ENCODE measurements at regions not wholly inside any gene's neighbourhood (a gene's known extent, or its start where the extent isn't known, plus 50 kb on each side); places are given as distances from the start of the nearest gene placed in this dataset.

DNA sequence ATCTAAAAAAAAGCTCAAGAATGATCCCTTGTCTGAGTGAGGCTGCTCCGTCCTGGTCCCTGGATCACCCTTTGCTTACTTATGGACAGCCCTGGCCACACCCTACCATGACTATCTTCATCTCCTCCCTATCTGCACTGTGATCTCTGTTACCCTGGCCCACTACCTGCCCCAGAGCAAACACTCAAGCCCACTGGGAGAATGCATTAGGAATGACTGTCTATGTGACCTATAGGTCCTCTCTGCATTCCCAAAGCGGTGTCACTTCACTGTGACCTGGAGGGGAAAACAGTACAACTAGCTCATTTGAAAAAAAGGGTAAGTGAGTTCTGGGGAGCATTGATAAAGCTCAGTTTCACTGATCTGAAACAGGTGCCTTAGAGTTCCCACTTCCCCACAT, 86.4 kb upstream of the FOXP4 start:
- H3K9me3 ChIP-seq (ENCODE audit: insufficient read depth, low read length) = no peaks in the 10 kb centered on the region
- H3K9ac ChIP-seq (ENCODE audit: insufficient read length, low read depth) = no peak overlapping the region
- no peak overlapping the region for H3K4me3 ChIP-seq (ENCODE audit: insufficient read length, low read depth)
- TF ChIP-seq ZNF274 (IDR thresholded peaks at IDR 0.05; ENCODE audit: low read depth, low read length) = no peak
- no peak for TF ChIP-seq SUZ12 (IDR thresholded peaks at IDR 0.05; ENCODE audit: extremely low read depth, insufficient read depth, insufficient read length)
- no peak for TF ChIP-seq YY1 (IDR thresholded peaks at IDR 0.05; ENCODE audit: insufficient read depth, insufficient read length)
- DNase-seq (ENCODE audit: low read depth, low spot score) = no peak
- peaks cover 12% of the 10 kb centered on the region for H3K4me1 ChIP-seq (ENCODE audit: insufficient read depth, insufficient read length)
- H3K36me3 ChIP-seq (ENCODE audit: insufficient read depth, insufficient read length, low read length) = no peaks in the 10 kb centered on the region
- peaks cover 9% of the 10 kb centered on the region for H3K27me3 ChIP-seq (ENCODE audit: insufficient read depth, insufficient read length)

GRCh38 chr6:41460742-41461336, 85.3 kb upstream of the FOXP4 start:
- Histone ChIP-seq H3K9me3 (ENCODE audit: insufficient read depth, low read length) (no peaks in the 10 kb centered on the region), H3K4me3 (ENCODE audit: insufficient read length, low read depth) (no peak overlapping the region), H3K36me3 (ENCODE audit: insufficient read depth, insufficient read length, low read length) (no peaks in the 10 kb centered on the region), H3K27me3 (ENCODE audit: insufficient read depth, insufficient read length) (peaks cover 9% of the 10 kb centered on the region), H3K4me1 (ENCODE audit: insufficient read depth, insufficient read length) (peaks cover 12% of the 10 kb centered on the region), H3K9ac (ENCODE audit: insufficient read length, low read depth) (no peak overlapping the region)
- DNase-seq (ENCODE audit: low read depth, low spot score) = no peak
- TF ChIP-seq ZNF274 (IDR thresholded peaks at IDR 0.05; ENCODE audit: low read depth, low read length) (no peak), SUZ12 (IDR thresholded peaks at IDR 0.05; ENCODE audit: extremely low read depth, insufficient read depth, insufficient read length) (no peak), YY1 (IDR thresholded peaks at IDR 0.05; ENCODE audit: insufficient read depth, insufficient read length) (no peak)

DNA sequence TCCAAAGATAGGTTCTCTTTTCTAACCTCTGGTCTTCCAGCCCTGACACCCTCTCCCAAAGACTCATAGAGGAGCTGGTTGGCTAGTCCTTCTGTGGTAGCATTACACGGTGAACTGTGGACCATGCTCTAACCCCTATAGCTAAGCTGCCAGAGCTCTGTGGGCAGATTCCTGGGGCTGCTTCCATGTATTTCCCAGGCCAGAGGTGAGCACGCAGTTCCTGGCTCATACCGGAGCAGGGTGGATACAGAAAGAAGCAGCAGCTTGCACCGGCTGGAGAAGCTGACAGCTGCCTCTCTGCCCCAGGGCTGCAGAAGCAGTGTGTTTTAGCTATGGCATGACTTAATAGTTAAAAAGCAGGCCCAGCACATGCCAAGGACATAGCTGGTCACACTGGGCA, 84.1 kb upstream of the FOXP4 start:
- DNase-seq (ENCODE audit: low read depth, low spot score) = no peak
- no peaks in the 10 kb centered on the region for H3K36me3 ChIP-seq (ENCODE audit: insufficient read depth, insufficient read length, low read length)
- peaks cover 12% of the 10 kb centered on the region for H3K4me1 ChIP-seq (ENCODE audit: insufficient read depth, insufficient read length)
- H3K9me3 ChIP-seq (ENCODE audit: insufficient read depth, low read length) = no peaks in the 10 kb centered on the region
- peaks cover 18% of the 10 kb centered on the region for H3K27me3 ChIP-seq (ENCODE audit: insufficient read depth, insufficient read length)
- no peak overlapping the region for H3K9ac ChIP-seq (ENCODE audit: insufficient read length, low read depth)
- TF ChIP-seq YY1 (IDR thresholded peaks at IDR 0.05; ENCODE audit: insufficient read depth, insufficient read length) (no peak), ZNF274 (IDR thresholded peaks at IDR 0.05; ENCODE audit: low read depth, low read length) (no peak), SUZ12 (IDR thresholded peaks at IDR 0.05; ENCODE audit: extremely low read depth, insufficient read depth, insufficient read length) (no peak)
- no peak overlapping the region for H3K4me3 ChIP-seq (ENCODE audit: insufficient read length, low read depth)

DNA sequence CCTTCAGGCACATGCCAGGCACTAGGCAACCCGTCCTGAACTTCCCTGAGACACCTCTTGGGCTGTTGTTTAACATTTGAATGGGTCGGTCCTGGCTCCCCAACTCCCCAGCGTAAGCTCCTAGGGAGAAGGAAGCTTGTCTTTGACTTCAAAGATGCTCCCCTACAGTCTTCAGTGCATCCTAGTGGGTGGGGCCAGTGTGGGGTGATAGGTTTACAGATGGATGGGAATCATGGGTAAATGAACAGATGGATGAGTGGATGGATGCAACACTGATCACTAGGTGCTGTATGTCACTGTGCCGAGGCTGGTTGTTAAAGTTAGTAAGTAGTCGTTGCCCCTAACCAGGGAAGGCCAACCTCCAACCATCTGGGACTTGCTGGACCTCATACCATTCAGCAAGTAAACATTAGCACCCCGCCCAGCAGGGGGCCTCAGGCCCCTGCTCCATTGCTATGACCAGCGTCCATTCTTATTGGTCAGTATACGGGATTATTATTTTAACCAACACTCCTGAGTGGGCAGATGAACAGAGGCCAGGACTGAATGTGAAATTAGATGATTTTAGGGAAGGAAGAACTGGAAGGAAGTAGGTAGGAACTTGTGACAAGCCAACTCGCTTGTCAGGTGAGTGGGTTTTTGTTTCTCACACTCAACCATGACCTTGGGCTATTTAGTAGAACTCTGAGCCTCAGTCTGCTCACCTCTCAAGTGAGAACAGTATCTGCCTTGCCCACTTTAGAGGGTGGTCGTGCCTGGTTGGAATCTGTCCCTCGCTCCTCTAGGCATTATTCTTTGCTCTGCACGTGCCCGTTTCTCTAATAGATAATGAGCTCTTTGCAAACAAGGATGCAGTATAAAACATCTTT, 82.9 kb upstream of the FOXP4 start:
- no peak for DNase-seq (ENCODE audit: low read depth, low spot score)
- peaks cover 14% of the 10 kb centered on the region for H3K4me1 ChIP-seq (ENCODE audit: insufficient read depth, insufficient read length)
- no peaks in the 10 kb centered on the region for H3K36me3 ChIP-seq (ENCODE audit: insufficient read depth, insufficient read length, low read length)
- H3K9me3 ChIP-seq (ENCODE audit: insufficient read depth, low read length) = no peaks in the 10 kb centered on the region
- no peak overlapping the region for H3K4me3 ChIP-seq (ENCODE audit: insufficient read length, low read depth)
- H3K27me3 ChIP-seq (ENCODE audit: insufficient read depth, insufficient read length) = peaks cover 25% of the 10 kb centered on the region
- no peak for TF ChIP-seq ZNF274 (IDR thresholded peaks at IDR 0.05; ENCODE audit: low read depth, low read length)
- no peak for TF ChIP-seq YY1 (IDR thresholded peaks at IDR 0.05; ENCODE audit: insufficient read depth, insufficient read length)
- no peak for TF ChIP-seq SUZ12 (IDR thresholded peaks at IDR 0.05; ENCODE audit: extremely low read depth, insufficient read depth, insufficient read length)
- no peak overlapping the region for H3K9ac ChIP-seq (ENCODE audit: insufficient read length, low read depth)

DNA sequence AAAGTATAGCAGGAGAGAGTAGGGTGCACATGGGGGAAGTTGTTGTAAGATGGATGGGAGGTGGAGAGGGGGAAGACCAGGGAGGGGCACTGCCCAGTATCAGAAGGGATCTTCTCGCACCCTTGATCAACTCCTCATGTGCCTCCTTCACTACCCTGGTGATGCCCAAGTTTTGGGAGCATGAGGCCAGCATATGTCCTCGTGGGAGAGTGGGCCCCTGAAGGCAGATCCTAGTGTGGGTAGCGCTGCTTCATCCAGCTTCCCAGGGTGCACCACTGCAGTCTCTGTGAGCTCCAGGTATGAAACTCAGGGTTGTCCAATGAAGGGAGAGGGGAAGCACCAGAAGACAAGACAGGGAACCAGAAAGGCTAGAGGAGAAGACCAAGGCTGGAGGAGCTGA, 82.2 kb upstream of the FOXP4 start:
- Histone ChIP-seq H3K4me1 (ENCODE audit: insufficient read depth, insufficient read length) (peaks cover 16% of the 10 kb centered on the region), H3K27me3 (ENCODE audit: insufficient read depth, insufficient read length) (peaks cover 32% of the 10 kb centered on the region), H3K9ac (ENCODE audit: insufficient read length, low read depth) (no peak overlapping the region), H3K36me3 (ENCODE audit: insufficient read depth, insufficient read length, low read length) (no peaks in the 10 kb centered on the region), H3K9me3 (ENCODE audit: insufficient read depth, low read length) (no peaks in the 10 kb centered on the region), H3K4me3 (ENCODE audit: insufficient read length, low read depth) (no peak overlapping the region)
- no peak for DNase-seq (ENCODE audit: low read depth, low spot score)
- TF ChIP-seq YY1 (IDR thresholded peaks at IDR 0.05; ENCODE audit: insufficient read depth, insufficient read length) (no peak), ZNF274 (IDR thresholded peaks at IDR 0.05; ENCODE audit: low read depth, low read length) (no peak), SUZ12 (IDR thresholded peaks at IDR 0.05; ENCODE audit: extremely low read depth, insufficient read depth, insufficient read length) (no peak)

GRCh38 chr6:41464481-41464880, 81.7 kb upstream of the FOXP4 start:
- Histone ChIP-seq H3K36me3 (ENCODE audit: insufficient read depth, insufficient read length, low read length) (no peaks in the 10 kb centered on the region), H3K9ac (ENCODE audit: insufficient read length, low read depth) (no peak overlapping the region), H3K4me3 (ENCODE audit: insufficient read length, low read depth) (no peak overlapping the region), H3K27me3 (ENCODE audit: insufficient read depth, insufficient read length) (peaks cover 37% of the 10 kb centered on the region), H3K9me3 (ENCODE audit: insufficient read depth, low read length) (no peaks in the 10 kb centered on the region), H3K4me1 (ENCODE audit: insufficient read depth, insufficient read length) (peaks cover 16% of the 10 kb centered on the region)
- DNase-seq (ENCODE audit: low read depth, low spot score) = no peak
- TF ChIP-seq YY1 (IDR thresholded peaks at IDR 0.05; ENCODE audit: insufficient read depth, insufficient read length) (no peak), ZNF274 (IDR thresholded peaks at IDR 0.05; ENCODE audit: low read depth, low read length) (no peak), SUZ12 (IDR thresholded peaks at IDR 0.05; ENCODE audit: extremely low read depth, insufficient read depth, insufficient read length) (no peak)

DNA sequence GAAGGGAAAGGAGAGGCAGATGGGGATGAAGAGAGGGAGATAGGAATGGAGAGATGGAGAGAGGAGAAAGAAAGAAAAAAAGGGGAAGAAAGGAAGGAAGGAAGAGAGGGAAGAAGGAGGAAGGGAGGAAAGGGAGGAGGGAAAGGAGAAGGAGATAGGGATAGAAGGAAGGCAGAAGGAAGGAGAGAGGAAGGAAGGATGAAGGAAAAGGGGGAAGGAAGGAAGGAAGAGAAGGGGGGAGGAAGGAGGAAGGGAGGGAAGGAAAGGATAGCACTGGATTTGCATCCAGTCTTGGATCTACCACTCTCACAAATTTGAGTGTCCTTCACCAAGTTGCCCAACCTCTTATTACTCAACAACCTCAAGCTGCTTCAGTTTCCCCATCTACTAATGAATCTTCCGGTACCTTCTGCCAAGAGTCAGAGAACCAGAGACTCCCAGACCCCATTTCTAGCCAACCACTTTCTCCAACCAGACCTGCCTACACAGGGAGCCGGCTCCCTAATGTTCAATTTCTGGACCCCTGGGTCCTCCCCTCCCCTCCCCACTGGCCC, 79.7 kb upstream of the FOXP4 start:
- H3K36me3 ChIP-seq (ENCODE audit: insufficient read depth, insufficient read length, low read length) = no peaks in the 10 kb centered on the region
- DNase-seq (ENCODE audit: low read depth, low spot score) = no peak
- H3K4me3 ChIP-seq (ENCODE audit: insufficient read length, low read depth) = no peak overlapping the region
- peaks cover 56% of the 10 kb centered on the region for H3K27me3 ChIP-seq (ENCODE audit: insufficient read depth, insufficient read length)
- peaks cover 17% of the 10 kb centered on the region for H3K4me1 ChIP-seq (ENCODE audit: insufficient read depth, insufficient read length)
- TF ChIP-seq ZNF274 (IDR thresholded peaks at IDR 0.05; ENCODE audit: low read depth, low read length) (no peak), YY1 (IDR thresholded peaks at IDR 0.05; ENCODE audit: insufficient read depth, insufficient read length) (no peak), SUZ12 (IDR thresholded peaks at IDR 0.05; ENCODE audit: extremely low read depth, insufficient read depth, insufficient read length) (no peak)
- H3K9me3 ChIP-seq (ENCODE audit: insufficient read depth, low read length) = no peaks in the 10 kb centered on the region
- H3K9ac ChIP-seq (ENCODE audit: insufficient read length, low read depth) = no peak overlapping the region

Data from NT2/D1 (cell line).